Posterior cingulate gyrus (tissue), 11 donors: ENCODE measurements at regions not wholly inside any gene's neighbourhood (a gene's known extent, or its start where the extent isn't known, plus 50 kb on each side); places are given as distances from the start of the nearest gene placed in this dataset.
"Not testable (repeated sequence)": the region's sequence is repeated elsewhere in the genome, so short reads cannot be mapped to it uniquely, and the experiment has no call there.

Experiments
- DNase-seq, 10 donors: peaks; one replicate each; pipeline versions ENCODE4 v3.0.0 to v3.0.0-alpha.2; 2020 to 2021; ENCODE audit warnings: mixed read lengths in 3 of 10
- intact Hi-C: fragments of 100-400 bp; cut with DNase I; formaldehyde crosslinking; loops from one replicate; pipeline ENCODE4 v1.15.1; 2023

GRCh38 chr5:164224772-164225171, 719.4 kb downstream of the MAT2B start:
- peak in 1 of 10 donors; percentile 51 for DNase-seq
- intact Hi-C loops: no loop called here

DNA sequence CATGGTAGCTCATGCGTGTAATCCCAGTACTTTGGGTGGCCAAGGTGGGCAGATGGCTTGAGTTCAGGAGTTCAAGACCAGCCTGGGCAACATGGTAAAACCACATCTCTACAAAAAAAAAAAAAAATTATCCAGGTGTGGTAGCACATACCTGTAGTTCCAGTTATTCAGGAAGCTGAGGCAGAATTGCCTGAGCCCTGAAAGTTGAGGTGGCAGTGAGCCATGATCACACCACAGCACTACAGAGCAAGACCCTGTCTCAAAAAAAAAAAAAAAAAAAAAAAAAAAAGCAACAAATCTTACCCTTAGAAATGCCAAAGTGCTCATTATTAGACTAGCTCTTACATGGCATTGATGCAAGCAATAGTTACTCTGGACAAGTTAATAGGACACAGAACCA, 724.9 kb downstream of the MAT2B start:
- no peak for DNase-seq
- intact Hi-C loops: no loop called here

GRCh38 chr5:164233791-164234190, 728.4 kb downstream of the MAT2B start:
- intact Hi-C loops: no loop called here
- no peak for DNase-seq

DNA sequence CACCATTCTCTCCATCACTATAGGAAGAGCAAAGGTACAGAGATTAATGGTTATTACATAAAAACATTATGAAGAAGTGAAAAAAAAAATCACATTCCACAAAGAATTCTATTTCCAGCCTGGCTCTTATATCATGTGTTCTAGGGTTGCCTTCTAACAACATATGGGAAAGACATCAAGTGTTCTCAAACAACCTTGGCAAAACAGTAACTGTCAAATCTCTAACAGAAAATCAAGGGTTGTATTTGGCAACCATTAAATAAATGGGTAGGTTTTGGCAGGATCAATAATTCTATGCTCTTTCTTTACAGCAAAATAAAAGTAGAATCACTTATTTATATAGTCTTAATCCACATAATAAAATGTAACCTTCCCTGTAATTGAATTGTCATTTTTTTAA, 728.9 kb downstream of the MAT2B start:
- DNase-seq: no peak
- intact Hi-C loops: no loop called here

DNA sequence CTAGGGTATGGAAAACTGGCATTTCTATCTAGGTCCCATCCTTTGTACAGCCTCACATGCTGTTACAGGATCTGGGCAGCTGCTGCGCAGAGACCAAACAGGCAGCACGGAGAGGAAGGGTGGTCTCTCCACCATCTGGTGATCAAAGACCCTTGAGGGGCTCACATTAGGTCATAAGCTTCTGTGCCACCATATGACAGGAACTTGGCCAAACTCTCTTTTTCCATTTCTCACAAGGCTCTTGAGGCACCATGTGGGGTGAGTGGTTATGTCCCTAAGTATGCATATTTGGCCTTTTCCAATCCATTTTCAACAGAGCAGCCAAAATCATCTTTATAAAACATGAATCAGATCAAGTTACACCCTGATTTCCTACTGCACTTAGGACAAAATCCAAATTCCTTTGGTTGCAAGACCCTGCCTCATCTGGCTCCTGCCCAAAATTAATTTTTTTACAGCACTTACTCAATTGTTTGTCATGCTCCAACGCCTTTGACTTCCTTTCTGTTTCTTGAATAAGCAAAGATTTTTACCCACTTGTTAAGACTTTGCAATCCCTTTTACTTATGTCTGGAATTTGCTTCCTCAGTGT, 730.0 kb downstream of the MAT2B start:
- intact Hi-C loops: no loop called here
- DNase-seq: no peak

DNA sequence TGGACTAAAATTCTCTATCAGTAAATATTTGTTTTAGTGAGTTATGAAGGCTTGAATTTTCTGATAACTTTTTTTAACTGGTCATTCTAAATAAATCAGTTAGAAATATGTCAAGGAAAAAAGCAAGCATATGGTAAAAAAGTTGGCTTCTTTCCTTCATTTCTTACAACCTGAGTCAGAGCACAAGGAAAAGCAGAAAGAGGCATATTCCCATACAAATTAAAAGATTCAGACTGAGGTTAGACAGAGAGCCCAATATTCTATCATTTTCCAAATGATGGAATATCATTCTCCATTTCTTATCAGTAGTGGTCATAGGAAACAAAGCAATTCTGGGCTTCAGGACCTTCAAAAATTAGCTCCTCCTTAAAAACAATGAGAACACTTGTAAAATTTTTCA, 732.1 kb downstream of the MAT2B start:
- intact Hi-C loops: no loop called here
- DNase-seq: no peak

- DNase-seq, intact Hi-C loops: not testable (repeated sequence)
Observed at GRCh38 chr5:164251781-164252180, 746.4 kb downstream of the MAT2B start.

GRCh38 chr5:164253764-164254163, 748.3 kb downstream of the MAT2B start:
- DNase-seq: no peak
- intact Hi-C loops: no loop called here

DNA sequence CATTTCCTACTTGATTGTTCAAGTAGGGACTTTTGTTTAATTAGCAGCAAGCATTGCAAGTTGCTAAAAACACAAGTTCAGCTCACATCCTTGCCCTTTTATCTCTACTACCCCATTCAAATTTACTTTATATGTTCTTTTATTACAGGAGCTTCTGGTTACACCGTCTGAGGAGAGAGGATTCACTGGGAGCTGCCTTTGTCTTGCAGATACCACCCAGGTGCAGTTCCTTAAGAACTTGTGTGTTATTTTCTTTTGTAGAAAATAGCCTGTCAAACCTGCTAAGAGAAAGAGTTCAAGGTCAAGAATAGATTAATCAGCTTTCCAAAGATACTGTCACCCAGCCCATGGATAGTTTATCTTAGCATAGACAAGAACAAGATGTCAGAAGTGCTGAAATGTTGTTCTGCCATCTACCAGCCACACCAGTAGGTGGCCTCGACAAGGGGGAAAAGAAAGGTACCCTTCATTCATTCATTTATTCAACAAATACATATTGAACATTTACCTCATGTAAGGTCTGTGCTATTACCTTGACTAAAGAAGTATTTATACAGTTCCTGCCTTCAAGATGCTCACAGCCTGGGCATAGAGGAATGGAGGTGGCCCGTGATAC, 750.3 kb downstream of the MAT2B start:
- intact Hi-C loops: no loop called here
- DNase-seq: no peak

DNA sequence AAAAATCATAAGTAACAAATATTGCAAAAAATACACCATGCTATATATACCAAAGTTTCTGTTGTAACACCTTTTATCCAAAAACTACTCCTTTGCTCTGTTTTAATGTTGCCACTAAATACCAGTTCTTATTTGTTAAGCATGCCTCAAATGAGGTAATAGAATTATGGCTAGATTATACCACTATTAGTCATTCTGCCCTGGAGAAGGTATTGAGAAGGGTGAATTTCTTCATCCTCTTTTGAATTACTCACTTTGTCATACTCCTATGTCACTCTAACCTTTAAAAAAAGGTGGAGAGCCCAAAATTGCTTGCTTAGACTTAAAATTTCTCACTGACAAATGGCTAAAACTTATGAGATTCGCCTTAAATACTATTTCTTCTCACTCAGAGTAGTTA, 750.9 kb downstream of the MAT2B start:
- DNase-seq: no peak
- intact Hi-C loops: no loop called here

DNA sequence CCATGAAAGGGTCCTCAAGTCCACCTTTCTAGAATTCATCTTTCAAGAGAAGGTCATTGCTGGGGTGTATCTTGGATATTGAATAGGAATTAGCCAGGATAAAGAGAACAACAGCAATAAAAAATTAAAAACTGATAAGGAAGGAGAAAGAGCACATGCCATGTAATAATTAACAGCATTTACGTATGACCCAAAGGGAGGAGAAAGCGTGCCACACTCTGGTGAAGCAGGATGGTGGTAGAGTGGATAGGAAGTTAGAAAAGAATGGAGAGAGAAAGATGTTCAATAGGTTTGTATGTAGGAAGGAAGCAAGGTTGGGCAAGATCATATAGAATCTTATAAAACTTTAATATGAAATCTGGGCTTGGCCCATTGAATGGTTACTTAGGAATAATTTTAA, 751.5 kb downstream of the MAT2B start:
- intact Hi-C loops: no loop called here
- no peak for DNase-seq

- intact Hi-C loops: no loop called here
- no peak for DNase-seq
Observed at GRCh38 chr5:164265566-164265965, 760.1 kb downstream of the MAT2B start.

- intact Hi-C loops: no loop called here
Observed at GRCh38 chr5:164266571-164266970, 761.2 kb downstream of the MAT2B start.

GRCh38 chr5:164277720-164278119, 772.3 kb downstream of the MAT2B start:
- intact Hi-C loops: no loop called here

More at GRCh38 chr5:164266571-164266970, 761.2 kb downstream of the MAT2B start:
- no peak for DNase-seq

GRCh38 chr5:164289526-164289925, 784.1 kb downstream of the MAT2B start:
- no peak for DNase-seq
- intact Hi-C loops: no loop called here

More at GRCh38 chr5:164277720-164278119, 772.3 kb downstream of the MAT2B start:
- DNase-seq: no peak

DNA sequence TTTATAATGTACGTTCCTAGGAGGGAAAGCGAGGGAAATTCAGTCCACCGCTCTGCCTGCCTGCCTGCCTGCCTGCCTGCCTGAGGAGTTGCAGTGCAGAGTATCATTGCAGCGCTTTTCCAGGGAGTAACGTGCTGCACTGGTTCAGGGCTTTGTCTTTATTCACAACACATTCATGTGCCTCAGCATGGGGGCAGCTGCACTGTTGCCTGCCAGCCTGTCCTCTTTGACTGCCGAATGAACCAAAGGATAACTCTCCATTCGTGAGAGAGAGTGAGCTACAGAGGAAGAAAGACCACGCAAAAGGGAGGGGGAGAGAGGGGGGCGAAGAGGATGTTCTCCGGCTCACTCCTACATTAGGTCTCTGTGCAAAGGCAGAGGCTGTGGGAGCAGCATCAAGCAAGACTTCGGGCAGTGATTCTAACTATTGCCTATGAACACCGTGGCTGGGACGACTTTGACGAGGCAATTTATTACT, 791.2 kb downstream of the MAT2B start:
- intact Hi-C loops: no loop called here
- peak in 5 of 10 donors; percentile 9 to 82 (median 64) for DNase-seq

- intact Hi-C loops: no loop called here
- DNase-seq: no peak
Observed at GRCh38 chr5:164298165-164298564, 792.7 kb downstream of the MAT2B start.

- intact Hi-C loops: no loop called here
- no peak for DNase-seq
Observed at GRCh38 chr5:164300295-164300694, 794.9 kb downstream of the MAT2B start.

DNA sequence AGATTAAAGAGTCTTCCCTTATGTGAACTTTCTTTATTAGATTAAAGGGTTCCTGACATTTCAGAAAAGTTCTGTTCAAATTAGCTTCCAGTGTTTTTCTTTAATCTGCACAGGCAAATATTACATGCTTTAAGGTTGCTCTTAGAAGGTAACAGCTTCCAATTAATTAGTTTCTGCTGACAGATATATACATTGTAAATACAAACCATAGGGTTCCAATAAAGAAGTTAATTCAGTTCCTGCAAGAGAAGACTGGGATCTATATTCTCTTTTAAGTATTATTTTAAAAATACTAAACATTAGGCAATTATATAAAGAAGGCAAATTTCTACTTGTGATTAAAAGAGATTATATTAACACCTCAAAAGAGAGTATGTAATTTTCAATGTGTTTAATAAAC, 795.7 kb downstream of the MAT2B start:
- intact Hi-C loops: no loop called here
- no peak for DNase-seq

DNA sequence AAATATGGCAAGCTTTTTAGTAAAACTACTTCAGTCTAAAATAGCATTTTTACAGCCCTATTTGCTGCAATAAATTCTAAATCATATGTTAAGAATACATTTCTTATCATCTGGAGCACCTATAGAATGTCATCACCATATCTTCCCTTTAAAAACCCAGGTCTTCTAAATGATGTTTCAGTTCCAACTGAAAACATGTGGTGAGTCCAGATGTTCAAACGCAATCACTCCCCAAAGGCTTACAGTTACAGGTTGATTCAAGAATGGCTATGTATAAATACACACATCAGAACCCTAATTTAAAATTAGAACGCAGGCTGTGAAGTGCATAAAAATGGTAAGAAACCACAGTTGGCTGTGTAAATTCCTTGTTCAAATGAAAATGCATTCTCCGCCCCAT, 796.3 kb downstream of the MAT2B start:
- DNase-seq: no peak
- intact Hi-C loops: no loop called here

DNA sequence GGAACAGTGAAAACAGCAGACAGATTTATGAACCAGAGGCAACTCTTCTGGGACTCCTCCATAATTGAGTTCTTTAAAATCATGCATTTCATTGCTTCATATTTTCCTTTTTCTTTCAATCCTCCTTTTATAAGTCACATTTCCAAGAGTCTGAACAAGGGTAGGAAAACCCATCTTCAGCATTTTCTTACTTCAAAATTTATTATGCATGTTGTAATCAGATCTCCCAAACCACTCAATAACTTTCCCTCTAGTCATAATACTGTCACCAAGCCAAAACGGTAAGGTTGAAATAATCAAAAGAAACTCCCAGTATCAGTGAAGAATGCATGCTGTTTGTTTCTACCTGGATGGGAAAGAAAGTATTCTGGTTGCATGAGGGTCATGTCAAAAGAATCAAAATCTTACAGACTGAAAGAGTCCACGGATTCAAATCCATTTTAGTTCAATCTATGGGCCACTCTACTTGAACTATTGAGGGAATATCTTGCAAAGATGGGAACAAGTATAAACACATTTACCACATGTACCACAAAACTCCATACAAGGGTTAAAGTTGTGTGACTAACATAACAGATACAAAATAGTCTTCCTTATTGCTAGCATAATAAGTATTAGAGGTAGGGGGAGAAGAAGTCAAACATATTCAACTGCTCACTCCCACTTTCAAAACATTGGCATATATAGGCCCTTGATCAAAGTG, 797.3 kb downstream of the MAT2B start:
- intact Hi-C loops: no loop called here
- DNase-seq: no peak

DNA sequence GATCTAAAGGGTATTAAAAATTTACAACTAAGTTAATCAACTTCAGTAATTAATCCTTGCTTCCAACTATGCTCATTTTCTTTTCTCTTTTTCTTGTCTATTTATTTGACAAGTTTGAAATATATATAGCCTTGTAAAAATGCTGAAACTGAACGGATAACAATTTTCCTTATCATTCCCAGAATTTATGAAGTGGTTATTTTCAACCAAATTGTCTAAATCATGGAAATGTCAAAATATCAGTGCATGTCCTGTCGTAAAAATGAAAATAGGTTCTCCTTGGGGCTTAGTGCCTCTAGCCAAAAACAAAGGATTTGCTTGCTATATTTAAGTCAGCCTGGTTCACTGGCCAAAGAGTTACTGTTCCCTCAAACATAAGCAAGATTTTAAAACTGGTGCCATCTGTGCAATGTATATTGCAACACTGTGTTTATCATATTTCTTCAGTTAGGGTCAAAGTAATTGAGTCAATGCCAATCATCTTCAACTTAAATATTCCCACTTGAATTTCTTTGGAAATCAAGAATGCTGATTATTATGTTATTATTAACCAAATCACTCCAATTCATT, 798.3 kb downstream of the MAT2B start:
- no peak for DNase-seq
- intact Hi-C loops: no loop called here
